Mesenchymal stem cell (in vitro differentiated cells and primary cell): ENCODE measurements at regions not wholly inside any gene's neighbourhood (a gene's known extent, or its start where the extent isn't known, plus 50 kb on each side); places are given as distances from the start of the nearest gene placed in this dataset.

Experiments used
- DNase-seq: peaks from one replicate; pipeline ENCODE4 v3.0.0-alpha.2; 2013
- H2AFZ ChIP-seq: one replicate; pipeline ENCODE4 v1.6.1; 2013; ENCODE audit warnings: low read depth, mild to moderate bottlenecking, control low read depth, inconsistent platforms, low read length, moderate library complexity
- H2AK5ac ChIP-seq: 2 replicates; pipeline ENCODE4 v1.6.1; 2013; ENCODE audit warnings: low read length, moderate library complexity, mild to moderate bottlenecking, inconsistent platforms; ENCODE audit not compliant: severe bottlenecking
- H2BK120ac ChIP-seq: one replicate; pipeline ENCODE4 v1.6.1; 2013; ENCODE audit warnings: low read depth, mild to moderate bottlenecking, inconsistent platforms, low read length, moderate library complexity
- H2BK12ac ChIP-seq, 2 experiments: one replicate each; pipeline ENCODE4 v1.6.1; 2013; ENCODE audit warnings: inconsistent platforms in 2 of 2, low read length in 2 of 2, mild to moderate bottlenecking in 2 of 2, moderate library complexity in 2 of 2, control low read depth in 1 of 2
- H2BK15ac ChIP-seq: one replicate; pipeline ENCODE4 v1.6.1; 2013; ENCODE audit warnings: mild to moderate bottlenecking, low read depth, inconsistent platforms; ENCODE audit not compliant: poor library complexity, severe bottlenecking
- H2BK5ac ChIP-seq: 2 replicates; pipeline ENCODE4 v1.6.1; 2013; ENCODE audit warnings: low read depth, mild to moderate bottlenecking, low read length, control low read depth, inconsistent platforms; ENCODE audit not compliant: poor library complexity, severe bottlenecking
- H3K14ac ChIP-seq, 2 experiments: one replicate each; pipeline ENCODE4 v1.6.1; 2013; ENCODE audit warnings: inconsistent platforms in 2 of 2, low read length in 2 of 2, control low read depth in 1 of 2, mild to moderate bottlenecking in 1 of 2, moderate library complexity in 1 of 2
- H3K18ac ChIP-seq, 2 experiments: one replicate each; pipeline ENCODE4 v1.6.1; 2013; ENCODE audit warnings: inconsistent platforms in 2 of 2, low read length in 2 of 2, control low read depth in 1 of 2, low read depth in 1 of 2, mild to moderate bottlenecking in 1 of 2
- H3K23ac ChIP-seq, 2 experiments: one replicate each; pipeline ENCODE4 v1.6.1; 2013; ENCODE audit warnings: inconsistent platforms in 2 of 2, low read length in 2 of 2, mild to moderate bottlenecking in 2 of 2, moderate library complexity in 2 of 2, control low read depth in 1 of 2
- H3K27ac ChIP-seq: 2 replicates; pipeline ENCODE4 v1.5.1; 2013; ENCODE audit warnings: mild to moderate bottlenecking, moderate library complexity, low read length, control low read depth, inconsistent platforms; ENCODE audit not compliant: poor library complexity, severe bottlenecking
- H3K27me3 ChIP-seq, 2 experiments: 2 replicates each; pipeline versions ENCODE4 v1.6.1 to v1.7.0; 2013; ENCODE audit warnings: low read length in 2 of 2, mild to moderate bottlenecking in 2 of 2, moderate library complexity in 2 of 2, control low read depth in 1 of 2, inconsistent platforms in 1 of 2; ENCODE audit not compliant: control insufficient read depth in 1 of 2, insufficient read depth in 1 of 2
- H3K36me3 ChIP-seq, 2 experiments: 2 replicates each; pipeline versions ENCODE4 v1.6.1 to v1.7.0; 2013; ENCODE audit warnings: low read length in 2 of 2, control low read depth in 1 of 2, inconsistent platforms in 1 of 2, low read depth in 1 of 2, mild to moderate bottlenecking in 1 of 2; ENCODE audit not compliant: insufficient read depth in 2 of 2, control insufficient read depth in 1 of 2
- H3K4ac ChIP-seq, 2 experiments: one replicate each; pipeline ENCODE4 v1.6.1; 2013; ENCODE audit warnings: inconsistent platforms in 2 of 2, low read length in 2 of 2, mild to moderate bottlenecking in 2 of 2, moderate library complexity in 2 of 2, control low read depth in 1 of 2, low read depth in 1 of 2
- H3K4me1 ChIP-seq: 2 replicates; pipeline ENCODE4 v1.6.1; 2013; ENCODE audit warnings: low read depth, low read length, control low read depth; ENCODE audit not compliant: control insufficient read depth, insufficient read depth
- H3K4me2 ChIP-seq: 2 replicates; pipeline ENCODE4 v1.6.1; 2013; ENCODE audit warnings: low read length, mild to moderate bottlenecking, inconsistent platforms; ENCODE audit not compliant: poor library complexity, severe bottlenecking
- H3K4me3 ChIP-seq, 2 experiments: 2 replicates each; pipeline versions ENCODE4 v1.5.1 to v1.7.0; 2013; ENCODE audit warnings: low read length in 2 of 2, mild to moderate bottlenecking in 2 of 2, control low read depth in 1 of 2, low read depth in 1 of 2; ENCODE audit not compliant: insufficient read depth in 1 of 2
- H3K79me1 ChIP-seq: replicated peaks from 2 replicates; pipeline ENCODE4 v1.6.1; 2013; ENCODE audit warnings: mild to moderate bottlenecking, control low read depth, low read length, inconsistent platforms; ENCODE audit not compliant: poor library complexity, severe bottlenecking
- H3K9ac ChIP-seq: 2 replicates; pipeline ENCODE4 v1.7.0; 2013; ENCODE audit warnings: mild to moderate bottlenecking, low read length, moderate library complexity
- H3K9me3 ChIP-seq: 2 replicates; pipeline ENCODE4 v1.7.0; 2013; ENCODE audit warnings: mild to moderate bottlenecking, low read length; ENCODE audit not compliant: control insufficient read depth
- H4K8ac ChIP-seq: one replicate; pipeline ENCODE4 v1.6.1; 2013; ENCODE audit warnings: inconsistent platforms, mild to moderate bottlenecking, low read length, moderate library complexity
- H4K91ac ChIP-seq: one replicate; pipeline ENCODE4 v1.6.1; 2013; ENCODE audit warnings: mild to moderate bottlenecking, low read length, inconsistent platforms
- WGBS: methylation state at CpG from one replicate; pipeline ENCODE4 v1.1.7; 2013; ENCODE audit warnings: mixed read lengths; 5-methylcytosine and 5-hydroxymethylcytosine counted together

GRCh38 chr2:234422273-234422732 is 74.6 kb downstream of the ARL4C start:
- Histone ChIP-seq H2BK15ac (no peak overlapping the region), H2BK5ac (no peak overlapping the region), H3K14ac (no peak overlapping the region), H2BK120ac (no peak overlapping the region), H3K79me1 (no peaks in the 10 kb centered on the region), H2AK5ac (no peak overlapping the region), H3K27me3 (no peaks in the 10 kb centered on the region), H3K9ac (peak overlapping the region; percentile 5), H3K23ac (no peak overlapping the region), H3K36me3 (no peaks in the 10 kb centered on the region), H3K9me3 (no peaks in the 10 kb centered on the region), H3K4ac (no peak overlapping the region), H3K4me2 (no peak overlapping the region), H3K18ac (peak overlapping the region in 1 of 2 experiments; percentile 46), H2BK12ac (no peak overlapping the region), H3K27ac (peak overlapping the region; percentile 87), H2AFZ (no peak overlapping the region), H3K4me1 (peaks cover 15% of the 10 kb centered on the region), H4K8ac (no peak overlapping the region), H3K4me3 (no peak overlapping the region), H4K91ac (no peak overlapping the region)
- 3% methylated on average over 3 of the region's 4 CpGs for WGBS
- DNase-seq: peak; percentile 82

- no peak overlapping the region for H3K9ac ChIP-seq
- H4K8ac ChIP-seq: no peak overlapping the region
- peak overlapping the region; percentile 85 for H2BK5ac ChIP-seq
- H2BK120ac ChIP-seq: no peak overlapping the region
- no peak overlapping the region for H3K18ac ChIP-seq
- WGBS: 86% methylated on average over 1 of the region's 2 CpGs
- H4K91ac ChIP-seq: no peak overlapping the region
- no peaks in the 10 kb centered on the region for H3K36me3 ChIP-seq
- H2BK12ac ChIP-seq: peak overlapping the region in 1 of 2 experiments; percentile 5
- no peak overlapping the region for H3K27ac ChIP-seq
- H3K9me3 ChIP-seq: no peaks in the 10 kb centered on the region
- no peak overlapping the region for H3K4me3 ChIP-seq
- H3K23ac ChIP-seq: no peak overlapping the region
- H3K4ac ChIP-seq: no peak overlapping the region
- no peak overlapping the region for H2BK15ac ChIP-seq
- no peak overlapping the region for H3K14ac ChIP-seq
- H2AFZ ChIP-seq: no peak overlapping the region
- peaks cover 9% of the 10 kb centered on the region for H3K4me1 ChIP-seq
- no peak for DNase-seq
- no peaks in the 10 kb centered on the region for H3K27me3 ChIP-seq
- H3K4me2 ChIP-seq: no peak overlapping the region
- H3K79me1 ChIP-seq: no peaks in the 10 kb centered on the region
- H2AK5ac ChIP-seq: peak overlapping the region; percentile 79
Measured at GRCh38 chr2:234420408-234420807, 76.5 kb downstream of the ARL4C start.

- H2BK5ac ChIP-seq: no peak overlapping the region
- no peak overlapping the region for H3K27ac ChIP-seq
- H3K4ac ChIP-seq: no peak overlapping the region
- no peaks in the 10 kb centered on the region for H3K36me3 ChIP-seq
- H2BK12ac ChIP-seq: no peak overlapping the region
- peaks cover 9% of the 10 kb centered on the region for H3K4me1 ChIP-seq
- H3K14ac ChIP-seq: no peak overlapping the region
- DNase-seq: no peak
- no peaks in the 10 kb centered on the region for H3K79me1 ChIP-seq
- no peak overlapping the region for H2BK15ac ChIP-seq
- H2BK120ac ChIP-seq: no peak overlapping the region
- no peak overlapping the region for H2AFZ ChIP-seq
- no peaks in the 10 kb centered on the region for H3K9me3 ChIP-seq
- H4K8ac ChIP-seq: no peak overlapping the region
- H4K91ac ChIP-seq: no peak overlapping the region
- no peak overlapping the region for H3K23ac ChIP-seq
- WGBS: 97% methylated on average over 3 of the region's 5 CpGs
- H3K18ac ChIP-seq: no peak overlapping the region
- H3K4me2 ChIP-seq: no peak overlapping the region
- no peak overlapping the region for H3K4me3 ChIP-seq
- H3K27me3 ChIP-seq: no peaks in the 10 kb centered on the region
- H3K9ac ChIP-seq: no peak overlapping the region
- peak overlapping the region; percentile 96 for H2AK5ac ChIP-seq
Measured at GRCh38 chr2:234419726-234420125, 77.2 kb downstream of the ARL4C start.

GRCh38 chr2:234415706-234416105 is 81.2 kb downstream of the ARL4C start:
- H3K9ac ChIP-seq: no peak overlapping the region
- H3K27me3 ChIP-seq: no peaks in the 10 kb centered on the region
- no peak overlapping the region for H2BK120ac ChIP-seq
- no peak overlapping the region for H3K23ac ChIP-seq
- H3K9me3 ChIP-seq: no peaks in the 10 kb centered on the region
- H4K8ac ChIP-seq: no peak overlapping the region
- H3K18ac ChIP-seq: no peak overlapping the region
- DNase-seq: no peak
- no peak overlapping the region for H2AFZ ChIP-seq
- no peak overlapping the region for H3K4me2 ChIP-seq
- no peak overlapping the region for H3K4me3 ChIP-seq
- no peak overlapping the region for H2BK15ac ChIP-seq
- H4K91ac ChIP-seq: no peak overlapping the region
- H2AK5ac ChIP-seq: no peak overlapping the region
- H2BK5ac ChIP-seq: no peak overlapping the region
- H3K27ac ChIP-seq: no peak overlapping the region
- H3K79me1 ChIP-seq: no peaks in the 10 kb centered on the region
- H3K36me3 ChIP-seq: no peaks in the 10 kb centered on the region
- H3K14ac ChIP-seq: no peak overlapping the region
- WGBS: 93% methylated on average over 4 of the region's 4 CpGs
- peaks cover 2% of the 10 kb centered on the region for H3K4me1 ChIP-seq
- no peak overlapping the region for H2BK12ac ChIP-seq
- peak overlapping the region in 1 of 2 experiments; percentile 25 for H3K4ac ChIP-seq
